MM.1S (cell line): ENCODE measurements at regions not wholly inside any gene's neighbourhood (a gene's known extent, or its start where the extent isn't known, plus 50 kb on each side); places are given as distances from the start of the nearest gene placed in this dataset.

Experiments
- DNase-seq: peaks from one replicate; pipeline ENCODE4 v3.0.0-alpha.2; 2015
- H2AFZ ChIP-seq: fragments of 300-600 bp; sonication (generic); 2 replicates; pipeline ENCODE4 v1.6.0; 2016; ENCODE audit warnings: antibody characterized with exemption, low read length
- H3F3A ChIP-seq: fragments of 300-600 bp; sonication (generic); 2 replicates; pipeline ENCODE4 v1.6.1; 2016; ENCODE audit warnings: mild to moderate bottlenecking, antibody characterized with exemption, low read length, moderate library complexity, mixed read lengths; ENCODE audit not compliant: insufficient read depth
- H3K27ac ChIP-seq: fragments of 300-600 bp; sonication (generic); 2 replicates; pipeline ENCODE4 v1.5.1; 2016; ENCODE audit warnings: mild to moderate bottlenecking, low read length
- H3K27me3 ChIP-seq: fragments of 300-600 bp; sonication (generic); replicated peaks from 2 replicates; pipeline ENCODE4 v1.6.0; 2016; ENCODE audit warnings: low read length; ENCODE audit not compliant: insufficient read depth
- H3K36me3 ChIP-seq: fragments of 300-600 bp; sonication (generic); replicated peaks from 2 replicates; pipeline ENCODE4 v1.6.1; 2016; ENCODE audit warnings: mild to moderate bottlenecking, low read length, mixed read lengths; ENCODE audit not compliant: insufficient read depth
- H3K4me1 ChIP-seq: fragments of 300-600 bp; sonication (generic); 2 replicates; pipeline ENCODE4 v1.6.1; 2016; ENCODE audit warnings: low read length, mixed read lengths
- H3K4me2 ChIP-seq: fragments of 300-600 bp; sonication (generic); 2 replicates; pipeline ENCODE4 v1.6.0; 2016; ENCODE audit warnings: low read depth, low read length
- H3K4me3 ChIP-seq: fragments of 300-600 bp; sonication (generic); 2 replicates; pipeline ENCODE4 v1.5.1; 2016; ENCODE audit warnings: low read length, mixed read lengths
- H3K79me2 ChIP-seq: fragments of 300-600 bp; sonication (generic); 2 replicates; pipeline ENCODE4 v1.6.1; 2016; ENCODE audit warnings: mixed run types, low read length, mixed read lengths
- H3K9ac ChIP-seq: fragments of 300-600 bp; sonication (generic); 2 replicates; pipeline ENCODE4 v1.6.1; 2016; ENCODE audit warnings: low read length, mixed read lengths
- H3K9me2 ChIP-seq: fragments of 300-600 bp; sonication (generic); replicated peaks from 2 replicates; pipeline ENCODE4 v1.6.1; 2016; ENCODE audit warnings: mild to moderate bottlenecking, low read length, mixed read lengths; ENCODE audit not compliant: insufficient read depth
- H3K9me3 ChIP-seq: fragments of 300-600 bp; sonication (generic); replicated peaks from 2 replicates; pipeline ENCODE4 v1.6.1; 2016; ENCODE audit warnings: mild to moderate bottlenecking, low read length, mixed read lengths; ENCODE audit not compliant: insufficient read depth
- H4K20me1 ChIP-seq: fragments of 300-600 bp; sonication (generic); 2 replicates; pipeline ENCODE4 v1.6.1; 2016; ENCODE audit warnings: mild to moderate bottlenecking, low read length, moderate library complexity, mixed read lengths; ENCODE audit not compliant: insufficient read depth
- EZH2 ChIP-seq: fragments of 300-600 bp; sonication (generic); optimal IDR thresholded peaks from 2 replicates; pipeline ENCODE3; 2017; ENCODE audit warnings: low read depth, mild to moderate bottlenecking, antibody characterized with exemption, low read length, mixed read lengths
- EZH2phosphoT487 ChIP-seq: fragments of 300-600 bp; sonication (generic); IDR thresholded peaks from 2 replicates; pipeline ENCODE4 v1.6.1; 2018; ENCODE audit warnings: antibody characterized with exemption, low read length
- TF ChIP-seq, protein P1 (sequence below): fragments of 300-600 bp; sonication (generic); IDR thresholded peaks from 2 replicates; pipeline ENCODE4 v1.5.1; 2016; ENCODE audit warnings: antibody characterized with exemption, low read length, mixed read lengths

DNA sequence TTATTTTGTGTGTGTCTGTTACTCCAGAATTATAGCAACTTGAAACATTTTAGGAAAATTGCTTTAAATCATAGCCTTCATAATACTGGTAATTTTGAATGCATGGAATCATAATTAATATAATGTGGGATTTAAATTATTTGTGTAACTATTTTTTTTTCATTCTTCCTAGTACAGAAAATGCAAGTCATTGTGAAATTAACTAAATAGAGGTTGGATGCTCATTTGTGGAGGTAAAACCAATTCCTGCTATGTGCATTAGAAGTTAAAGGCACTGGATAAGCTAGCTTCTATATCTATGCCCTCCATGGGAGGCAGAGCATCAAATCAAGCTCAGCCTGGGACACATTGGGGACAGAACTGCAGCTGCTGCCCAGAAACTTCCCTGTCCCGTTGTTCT, 1048.5 kb upstream of the PABPC4L start:
- H3K36me3 ChIP-seq = no peaks in the 10 kb centered on the region
- no peak overlapping the region for H3K4me2 ChIP-seq

DNA sequence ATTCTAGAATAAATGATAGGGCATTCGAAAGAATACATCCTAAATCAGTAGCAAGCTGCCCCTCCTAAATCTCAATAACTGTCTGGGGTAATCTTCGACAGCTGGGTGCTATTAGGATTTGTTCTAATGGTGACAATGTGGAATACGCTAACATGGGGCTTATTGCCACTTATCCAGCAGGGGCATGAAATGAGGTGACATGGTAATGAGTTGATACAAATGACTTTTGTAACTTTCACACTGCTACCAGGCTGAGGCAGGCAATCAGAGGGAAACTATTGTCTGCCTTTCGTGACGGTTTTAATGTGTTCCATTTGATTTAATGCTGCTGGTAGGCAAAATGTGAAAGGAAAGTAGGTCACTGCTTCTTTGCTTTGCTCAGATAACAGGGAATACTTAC, 1047.4 kb upstream of the PABPC4L start:
- no peaks in the 10 kb centered on the region for H3K27me3 ChIP-seq
- no peak for DNase-seq
- no peaks in the 10 kb centered on the region for H3K36me3 ChIP-seq
- no peaks in the 10 kb centered on the region for H4K20me1 ChIP-seq
- H3K9me3 ChIP-seq = no peaks in the 10 kb centered on the region
- no peak overlapping the region for H2AFZ ChIP-seq
- TF ChIP-seq EZH2phosphoT487 (no peak), EZH2 (no peak)
- TF ChIP-seq, protein P1, sequence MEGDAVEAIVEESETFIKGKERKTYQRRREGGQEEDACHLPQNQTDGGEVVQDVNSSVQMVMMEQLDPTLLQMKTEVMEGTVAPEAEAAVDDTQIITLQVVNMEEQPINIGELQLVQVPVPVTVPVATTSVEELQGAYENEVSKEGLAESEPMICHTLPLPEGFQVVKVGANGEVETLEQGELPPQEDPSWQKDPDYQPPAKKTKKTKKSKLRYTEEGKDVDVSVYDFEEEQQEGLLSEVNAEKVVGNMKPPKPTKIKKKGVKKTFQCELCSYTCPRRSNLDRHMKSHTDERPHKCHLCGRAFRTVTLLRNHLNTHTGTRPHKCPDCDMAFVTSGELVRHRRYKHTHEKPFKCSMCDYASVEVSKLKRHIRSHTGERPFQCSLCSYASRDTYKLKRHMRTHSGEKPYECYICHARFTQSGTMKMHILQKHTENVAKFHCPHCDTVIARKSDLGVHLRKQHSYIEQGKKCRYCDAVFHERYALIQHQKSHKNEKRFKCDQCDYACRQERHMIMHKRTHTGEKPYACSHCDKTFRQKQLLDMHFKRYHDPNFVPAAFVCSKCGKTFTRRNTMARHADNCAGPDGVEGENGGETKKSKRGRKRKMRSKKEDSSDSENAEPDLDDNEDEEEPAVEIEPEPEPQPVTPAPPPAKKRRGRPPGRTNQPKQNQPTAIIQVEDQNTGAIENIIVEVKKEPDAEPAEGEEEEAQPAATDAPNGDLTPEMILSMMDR = no peak
- no peak overlapping the region for H3K4me3 ChIP-seq
- no peak overlapping the region for H3K9ac ChIP-seq
- H3F3A ChIP-seq = no peaks in the 10 kb centered on the region
- no peak overlapping the region for H3K4me2 ChIP-seq
- H3K79me2 ChIP-seq = no peaks in the 10 kb centered on the region
- H3K9me2 ChIP-seq = no peaks in the 10 kb centered on the region
- no peaks in the 10 kb centered on the region for H3K4me1 ChIP-seq
- H3K27ac ChIP-seq = no peak overlapping the region

More for the DNA sequence above, 1048.5 kb upstream of the PABPC4L start:
- H2AFZ ChIP-seq = no peak overlapping the region
- no peaks in the 10 kb centered on the region for H3K27me3 ChIP-seq
- TF ChIP-seq EZH2phosphoT487 (no peak), EZH2 (no peak)
- TF ChIP-seq, protein P1 = no peak
- no peaks in the 10 kb centered on the region for H3K9me2 ChIP-seq
- H3K79me2 ChIP-seq = no peaks in the 10 kb centered on the region
- no peaks in the 10 kb centered on the region for H3K9me3 ChIP-seq
- H3K4me1 ChIP-seq = no peaks in the 10 kb centered on the region
- DNase-seq = no peak
- no peak overlapping the region for H3K9ac ChIP-seq
- H4K20me1 ChIP-seq = no peaks in the 10 kb centered on the region
- no peaks in the 10 kb centered on the region for H3F3A ChIP-seq
- no peak overlapping the region for H3K4me3 ChIP-seq
- H3K27ac ChIP-seq = no peak overlapping the region

DNA sequence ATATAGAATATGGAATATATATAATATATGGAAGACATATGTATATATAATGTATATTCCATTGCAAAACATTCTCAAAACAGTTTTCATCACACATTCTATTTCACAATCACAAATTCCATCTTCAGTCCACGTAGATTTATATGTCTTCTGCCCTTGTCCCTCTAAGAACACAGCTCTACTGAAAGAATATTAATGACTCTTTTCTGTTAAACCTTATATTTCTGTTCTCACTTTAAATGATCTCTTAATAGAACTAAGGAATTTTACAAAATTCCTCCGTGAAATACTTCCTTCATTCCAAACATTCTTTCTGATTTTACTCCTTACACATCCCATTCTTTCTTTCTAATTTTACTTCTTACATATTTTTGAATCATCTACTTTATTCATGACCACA, 1043.1 kb upstream of the PABPC4L start:
- Histone ChIP-seq H3K36me3 (no peaks in the 10 kb centered on the region), H2AFZ (no peak overlapping the region), H4K20me1 (no peaks in the 10 kb centered on the region), H3K4me1 (no peaks in the 10 kb centered on the region), H3K27ac (no peak overlapping the region), H3F3A (no peaks in the 10 kb centered on the region), H3K9ac (no peak overlapping the region), H3K9me3 (no peaks in the 10 kb centered on the region), H3K9me2 (no peaks in the 10 kb centered on the region), H3K4me2 (no peak overlapping the region), H3K27me3 (no peaks in the 10 kb centered on the region), H3K4me3 (no peak overlapping the region), H3K79me2 (no peaks in the 10 kb centered on the region)
- TF ChIP-seq EZH2 (no peak), EZH2phosphoT487 (no peak)
- TF ChIP-seq, protein P1 = no peak
- DNase-seq = no peak
